ENCODE measurements at regions not wholly inside any gene's neighbourhood (a gene's known extent, or its start where the extent isn't known, plus 50 kb on each side); places are given as distances from the start of the nearest gene placed in this dataset.

GRCh38 chr9:118630079-118630478, 739.2 kb downstream of the BRINP1 start:
- Histone ChIP-seq H3K9me3 (ENCODE audit: control insufficient read depth in 2 of 2, low read length in 2 of 2) (no peaks in the 10 kb centered on the region), H3K27ac (ENCODE audit: low read length) (no peak overlapping the region), H3K27me3 (ENCODE audit: control insufficient read depth in 1 of 2, insufficient read depth in 2 of 2, low read length in 2 of 2) (no peaks in the 10 kb centered on the region), H3K36me3 (ENCODE audit: control insufficient read depth in 2 of 2, insufficient read depth in 2 of 2, low read length in 2 of 2) (no peaks in the 10 kb centered on the region), H3K9ac (ENCODE audit: low read length in 2 of 2) (no peak overlapping the region), H3K4me1 (ENCODE audit: control insufficient read depth, insufficient read depth, low read length) (no peaks in the 10 kb centered on the region), H3K4me3 (ENCODE audit: low read length in 2 of 2) (no peak overlapping the region)

GRCh38 chr9:118630931-118631595, 738.2 kb downstream of the BRINP1 start:
- no peaks in the 10 kb centered on the region for H3K36me3 ChIP-seq (ENCODE audit: control insufficient read depth in 2 of 2, insufficient read depth in 2 of 2, low read length in 2 of 2)
- H3K4me3 ChIP-seq (ENCODE audit: low read length in 2 of 2), result no peak overlapping the region
- H3K9ac ChIP-seq (ENCODE audit: low read length in 2 of 2), result no peak overlapping the region
- H3K9me3 ChIP-seq (ENCODE audit: control insufficient read depth in 2 of 2, low read length in 2 of 2), result no peaks in the 10 kb centered on the region
- H3K4me1 ChIP-seq (ENCODE audit: control insufficient read depth, insufficient read depth, low read length), result no peaks in the 10 kb centered on the region
- H3K27me3 ChIP-seq (ENCODE audit: control insufficient read depth in 1 of 2, insufficient read depth in 2 of 2, low read length in 2 of 2), result no peaks in the 10 kb centered on the region
- no peak overlapping the region for H3K27ac ChIP-seq (ENCODE audit: low read length)

- no peak overlapping the region for H3K27ac ChIP-seq (ENCODE audit: low read length)
- no peaks in the 10 kb centered on the region for H3K27me3 ChIP-seq (ENCODE audit: control insufficient read depth in 1 of 2, insufficient read depth in 2 of 2, low read length in 2 of 2)
- no peaks in the 10 kb centered on the region for H3K9me3 ChIP-seq (ENCODE audit: control insufficient read depth in 2 of 2, low read length in 2 of 2)
- no peaks in the 10 kb centered on the region for H3K36me3 ChIP-seq (ENCODE audit: control insufficient read depth in 2 of 2, insufficient read depth in 2 of 2, low read length in 2 of 2)
- no peak overlapping the region for H3K4me3 ChIP-seq (ENCODE audit: low read length in 2 of 2)
- H3K4me1 ChIP-seq (ENCODE audit: control insufficient read depth, insufficient read depth, low read length), result no peaks in the 10 kb centered on the region
- no peak overlapping the region for H3K9ac ChIP-seq (ENCODE audit: low read length in 2 of 2)
These were observed 737.3 kb downstream of the BRINP1 start for GRCh38 chr9:118631956-118632355.

- Histone ChIP-seq H3K9ac (ENCODE audit: low read length in 2 of 2) (no peak overlapping the region), H3K27ac (ENCODE audit: low read length) (no peak overlapping the region), H3K36me3 (ENCODE audit: control insufficient read depth in 2 of 2, insufficient read depth in 2 of 2, low read length in 2 of 2) (no peaks in the 10 kb centered on the region)
These were observed 733.8 kb downstream of the BRINP1 start for GRCh38 chr9:118635416-118635815.

GRCh38 chr9:118637681-118638080, 731.6 kb downstream of the BRINP1 start:
- Histone ChIP-seq H3K27me3 (ENCODE audit: control insufficient read depth in 1 of 2, insufficient read depth in 2 of 2, low read length in 2 of 2) (no peaks in the 10 kb centered on the region), H3K9ac (ENCODE audit: low read length in 2 of 2) (no peak overlapping the region), H3K4me3 (ENCODE audit: low read length in 2 of 2) (no peak overlapping the region), H3K27ac (ENCODE audit: low read length) (no peak overlapping the region), H3K4me1 (ENCODE audit: control insufficient read depth, insufficient read depth, low read length) (no peaks in the 10 kb centered on the region), H3K9me3 (ENCODE audit: control insufficient read depth in 2 of 2, low read length in 2 of 2) (no peaks in the 10 kb centered on the region), H3K36me3 (ENCODE audit: control insufficient read depth in 2 of 2, insufficient read depth in 2 of 2, low read length in 2 of 2) (no peaks in the 10 kb centered on the region)

More at GRCh38 chr9:118635416-118635815, 733.8 kb downstream of the BRINP1 start:
- Histone ChIP-seq H3K9me3 (ENCODE audit: control insufficient read depth in 2 of 2, low read length in 2 of 2) (no peaks in the 10 kb centered on the region), H3K4me1 (ENCODE audit: control insufficient read depth, insufficient read depth, low read length) (no peaks in the 10 kb centered on the region), H3K27me3 (ENCODE audit: control insufficient read depth in 1 of 2, insufficient read depth in 2 of 2, low read length in 2 of 2) (no peaks in the 10 kb centered on the region), H3K4me3 (ENCODE audit: low read length in 2 of 2) (no peak overlapping the region)

- H3K27me3 ChIP-seq (ENCODE audit: control insufficient read depth in 1 of 2, insufficient read depth in 2 of 2, low read length in 2 of 2), result no peaks in the 10 kb centered on the region
- no peak overlapping the region for H3K27ac ChIP-seq (ENCODE audit: low read length)
These were observed 728.2 kb downstream of the BRINP1 start for GRCh38 chr9:118640836-118641560.

GRCh38 chr9:118643118-118643517, 726.1 kb downstream of the BRINP1 start:
- Histone ChIP-seq H3K36me3 (ENCODE audit: control insufficient read depth in 2 of 2, insufficient read depth in 2 of 2, low read length in 2 of 2) (no peaks in the 10 kb centered on the region), H3K9ac (ENCODE audit: low read length in 2 of 2) (no peak overlapping the region), H3K9me3 (ENCODE audit: control insufficient read depth in 2 of 2, low read length in 2 of 2) (peaks cover 5 to 6% of the 10 kb centered on the region in 2 donors), H3K4me3 (ENCODE audit: low read length in 2 of 2) (no peak overlapping the region), H3K27ac (ENCODE audit: low read length) (no peak overlapping the region), H3K4me1 (ENCODE audit: control insufficient read depth, insufficient read depth, low read length) (no peaks in the 10 kb centered on the region), H3K27me3 (ENCODE audit: control insufficient read depth in 1 of 2, insufficient read depth in 2 of 2, low read length in 2 of 2) (peaks cover 0 to 2% of the 10 kb centered on the region in 2 donors)

More at GRCh38 chr9:118640836-118641560, 728.2 kb downstream of the BRINP1 start:
- Histone ChIP-seq H3K9ac (ENCODE audit: low read length in 2 of 2) (no peak overlapping the region), H3K36me3 (ENCODE audit: control insufficient read depth in 2 of 2, insufficient read depth in 2 of 2, low read length in 2 of 2) (no peaks in the 10 kb centered on the region), H3K4me3 (ENCODE audit: low read length in 2 of 2) (no peak overlapping the region), H3K9me3 (ENCODE audit: control insufficient read depth in 2 of 2, low read length in 2 of 2) (peaks cover 0 to 2% of the 10 kb centered on the region in 2 donors), H3K4me1 (ENCODE audit: control insufficient read depth, insufficient read depth, low read length) (no peaks in the 10 kb centered on the region)

- H3K4me1 ChIP-seq (ENCODE audit: control insufficient read depth, insufficient read depth, low read length), result no peaks in the 10 kb centered on the region
These were observed 725.2 kb downstream of the BRINP1 start for GRCh38 chr9:118644066-118644465.

GRCh38 chr9:118647331-118647730, 721.9 kb downstream of the BRINP1 start:
- no peak overlapping the region for H3K9ac ChIP-seq (ENCODE audit: low read length in 2 of 2)
- no peak overlapping the region for H3K4me3 ChIP-seq (ENCODE audit: low read length in 2 of 2)
- no peaks in the 10 kb centered on the region for H3K36me3 ChIP-seq (ENCODE audit: control insufficient read depth in 2 of 2, insufficient read depth in 2 of 2, low read length in 2 of 2)
- no peak overlapping the region for H3K27ac ChIP-seq (ENCODE audit: low read length)
- peaks cover 0 to 2% of the 10 kb centered on the region in 2 donors for H3K27me3 ChIP-seq (ENCODE audit: control insufficient read depth in 1 of 2, insufficient read depth in 2 of 2, low read length in 2 of 2)
- H3K9me3 ChIP-seq (ENCODE audit: control insufficient read depth in 2 of 2, low read length in 2 of 2), result peaks cover 5 to 6% of the 10 kb centered on the region in 2 donors
- H3K4me1 ChIP-seq (ENCODE audit: control insufficient read depth, insufficient read depth, low read length), result no peaks in the 10 kb centered on the region

More at GRCh38 chr9:118644066-118644465, 725.2 kb downstream of the BRINP1 start:
- no peaks in the 10 kb centered on the region for H3K36me3 ChIP-seq (ENCODE audit: control insufficient read depth in 2 of 2, insufficient read depth in 2 of 2, low read length in 2 of 2)
- peaks cover 0 to 2% of the 10 kb centered on the region in 2 donors for H3K27me3 ChIP-seq (ENCODE audit: control insufficient read depth in 1 of 2, insufficient read depth in 2 of 2, low read length in 2 of 2)
- H3K9me3 ChIP-seq (ENCODE audit: control insufficient read depth in 2 of 2, low read length in 2 of 2), result peaks cover 5 to 6% of the 10 kb centered on the region in 2 donors
- H3K27ac ChIP-seq (ENCODE audit: low read length), result no peak overlapping the region
- H3K9ac ChIP-seq (ENCODE audit: low read length in 2 of 2), result no peak overlapping the region
- H3K4me3 ChIP-seq (ENCODE audit: low read length in 2 of 2), result no peak overlapping the region

GRCh38 chr9:118650417-118650816, 718.8 kb downstream of the BRINP1 start:
- H3K27me3 ChIP-seq (ENCODE audit: control insufficient read depth in 1 of 2, insufficient read depth in 2 of 2, low read length in 2 of 2), result peaks cover 0 to 2% of the 10 kb centered on the region in 2 donors
- no peak overlapping the region for H3K9ac ChIP-seq (ENCODE audit: low read length in 2 of 2)
- no peaks in the 10 kb centered on the region for H3K4me1 ChIP-seq (ENCODE audit: control insufficient read depth, insufficient read depth, low read length)
- no peak overlapping the region for H3K27ac ChIP-seq (ENCODE audit: low read length)
- no peak overlapping the region for H3K4me3 ChIP-seq (ENCODE audit: low read length in 2 of 2)
- H3K9me3 ChIP-seq (ENCODE audit: control insufficient read depth in 2 of 2, low read length in 2 of 2), result peaks cover 5 to 6% of the 10 kb centered on the region in 2 donors
- no peaks in the 10 kb centered on the region for H3K36me3 ChIP-seq (ENCODE audit: control insufficient read depth in 2 of 2, insufficient read depth in 2 of 2, low read length in 2 of 2)

GRCh38 chr9:118651511-118651910, 717.7 kb downstream of the BRINP1 start:
- Histone ChIP-seq H3K4me3 (ENCODE audit: low read length in 2 of 2) (no peak overlapping the region), H3K27ac (ENCODE audit: low read length) (no peak overlapping the region), H3K4me1 (ENCODE audit: control insufficient read depth, insufficient read depth, low read length) (no peaks in the 10 kb centered on the region), H3K27me3 (ENCODE audit: control insufficient read depth in 1 of 2, insufficient read depth in 2 of 2, low read length in 2 of 2) (peaks cover 0 to 2% of the 10 kb centered on the region in 2 donors), H3K9ac (ENCODE audit: low read length in 2 of 2) (no peak overlapping the region), H3K9me3 (ENCODE audit: control insufficient read depth in 2 of 2, low read length in 2 of 2) (peaks cover 0 to 6% of the 10 kb centered on the region in 2 donors), H3K36me3 (ENCODE audit: control insufficient read depth in 2 of 2, insufficient read depth in 2 of 2, low read length in 2 of 2) (no peaks in the 10 kb centered on the region)

Data from stomach smooth muscle (tissue), 2 donors.